ENCODE measurements at regions not wholly inside any gene's neighbourhood (a gene's known extent, or its start where the extent isn't known, plus 50 kb on each side); places are given as distances from the start of the nearest gene placed in this dataset.
A peak's percentile ranks its signal among the peaks of the same experiment; 100 is the strongest.
"Not testable (repeated sequence)": the region's sequence is repeated elsewhere in the genome, so short reads cannot be mapped to it uniquely, and the experiment has no call there.

DNA sequence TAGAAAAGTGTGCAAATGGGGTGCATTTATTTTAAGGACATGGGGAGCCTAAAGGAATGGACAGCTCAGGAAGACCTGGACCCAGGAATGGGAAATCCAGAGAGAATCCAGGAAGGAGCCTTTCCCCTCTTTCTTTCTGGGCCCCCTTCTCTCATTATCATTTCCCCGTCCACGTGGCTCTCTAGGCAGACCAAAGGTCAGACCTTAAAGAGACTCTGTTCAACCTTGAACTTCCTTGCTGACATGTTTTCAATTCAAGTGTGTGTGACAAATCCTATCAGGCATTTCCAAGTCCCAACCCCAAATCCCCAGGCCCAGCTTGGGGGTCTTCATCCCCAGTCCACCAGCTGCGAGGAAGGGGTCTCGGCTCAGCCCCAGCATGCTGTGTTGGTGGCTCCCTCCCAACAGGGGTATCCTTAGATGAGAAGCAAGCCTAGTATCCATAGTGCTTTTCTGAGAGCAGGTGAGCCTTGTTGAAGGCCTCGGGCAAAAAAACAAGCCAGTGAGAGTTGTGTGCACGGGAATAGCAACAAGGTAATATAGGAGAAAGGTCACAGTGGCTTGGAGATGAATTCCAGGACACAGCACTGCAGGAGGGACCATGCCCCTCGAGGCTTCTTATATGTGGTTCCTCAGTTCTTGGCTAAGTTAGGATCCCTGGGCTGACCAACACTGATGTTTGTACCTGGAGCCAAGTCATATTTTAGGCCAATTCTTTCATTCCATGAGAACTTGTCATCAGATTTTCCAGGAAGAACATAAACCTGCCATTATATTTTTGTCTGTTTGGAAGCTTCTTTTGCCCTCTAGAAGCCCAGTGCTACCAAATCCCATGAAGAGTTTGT lies 130.0 kb downstream of the ASB7 start:
- peaks cover 18% of the 10 kb centered on the region for H3K4me1 Mint-ChIP-seq (ENCODE audit: low read depth, unreplicated experiment)
- H3K27ac ChIP-seq (ENCODE audit: low read depth, low read length), result peak overlapping the region; percentile 15

DNA sequence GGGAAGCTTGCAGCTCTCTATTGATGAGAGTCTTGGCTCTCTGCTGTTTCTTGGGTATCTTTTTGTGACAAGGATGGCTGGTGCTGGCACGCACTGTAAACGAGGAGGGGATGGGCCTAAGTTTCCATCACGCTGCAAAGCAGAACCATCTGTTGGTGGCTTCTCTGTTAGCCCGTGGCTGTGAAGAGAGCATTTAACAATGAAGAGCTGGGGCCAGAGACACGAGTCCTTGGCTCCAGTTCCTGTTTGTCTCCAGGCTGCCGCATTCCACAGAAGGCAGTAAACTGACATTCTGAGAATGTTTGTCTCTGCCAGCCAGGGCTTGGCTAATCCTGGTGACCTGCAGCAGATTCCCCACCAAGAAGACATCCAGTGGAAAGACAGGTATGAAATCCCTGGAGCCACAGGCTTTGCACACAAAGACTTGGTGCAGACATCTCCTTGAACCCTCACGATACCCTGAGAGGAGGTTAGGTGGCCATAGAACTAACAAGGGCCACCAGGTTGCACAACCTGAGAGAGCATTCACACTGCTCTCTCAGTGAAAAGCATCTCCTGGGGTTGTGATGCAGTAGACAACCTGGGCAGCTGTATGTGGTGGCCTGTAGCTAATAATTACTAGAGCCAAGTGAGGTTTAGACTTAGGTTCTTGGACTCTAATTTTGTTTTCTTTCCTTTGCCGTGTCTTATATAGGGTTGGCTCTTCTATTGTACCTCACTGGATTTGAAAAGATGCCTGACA lies 130.9 kb downstream of the ASB7 start:
- Mint-ChIP-seq H3K27me3 (ENCODE audit: low read depth, unreplicated experiment) (peaks cover 7% of the 10 kb centered on the region), H3K36me3 (ENCODE audit: low read depth, unreplicated experiment) (no peaks in the 10 kb centered on the region), H3K27ac (ENCODE audit: unreplicated experiment) (peak overlapping the region; percentile 34), H3K4me3 (ENCODE audit: unreplicated experiment) (no peak overlapping the region), H3K9me3 (ENCODE audit: unreplicated experiment) (peaks cover 9% of the 10 kb centered on the region), H3K4me1 (ENCODE audit: low read depth, unreplicated experiment) (peaks cover 11% of the 10 kb centered on the region)
- Histone ChIP-seq H3K4me1 (ENCODE audit: insufficient read depth, low read length) (peaks cover 13% of the 10 kb centered on the region), H3K9ac (ENCODE audit: low read length) (no peak overlapping the region), H4K20me1 (ENCODE audit: insufficient read depth, low read length) (no peaks in the 10 kb centered on the region), H2AFZ (ENCODE audit: low read depth, low read length) (peak overlapping the region; percentile 13), H3K27me3 (ENCODE audit: insufficient read depth, low read length) (no peaks in the 10 kb centered on the region), H3K4me2 (ENCODE audit: low read length) (peak overlapping the region; percentile 27), H3K4me3 (ENCODE audit: insufficient read depth, low read depth, low read length) (no peak overlapping the region), H3K36me3 (ENCODE audit: insufficient read depth, low read length) (no peaks in the 10 kb centered on the region), H3K79me2 (ENCODE audit: insufficient read depth, low read length) (no peaks in the 10 kb centered on the region), H3K27ac (ENCODE audit: low read depth, low read length) (peak overlapping the region; percentile 15), H3K9me3 (ENCODE audit: insufficient read depth, low read depth, low read length) (no peaks in the 10 kb centered on the region)
- no peak for FAIRE-seq
- peak; percentile 47 for DNase-seq (ENCODE audit: low read depth)
- TF ChIP-seq EZH2 (IDR thresholded peaks at IDR 0.05; ENCODE audit: insufficient read depth, low read length), result no peak
- TF ChIP-seq, protein P1, sequence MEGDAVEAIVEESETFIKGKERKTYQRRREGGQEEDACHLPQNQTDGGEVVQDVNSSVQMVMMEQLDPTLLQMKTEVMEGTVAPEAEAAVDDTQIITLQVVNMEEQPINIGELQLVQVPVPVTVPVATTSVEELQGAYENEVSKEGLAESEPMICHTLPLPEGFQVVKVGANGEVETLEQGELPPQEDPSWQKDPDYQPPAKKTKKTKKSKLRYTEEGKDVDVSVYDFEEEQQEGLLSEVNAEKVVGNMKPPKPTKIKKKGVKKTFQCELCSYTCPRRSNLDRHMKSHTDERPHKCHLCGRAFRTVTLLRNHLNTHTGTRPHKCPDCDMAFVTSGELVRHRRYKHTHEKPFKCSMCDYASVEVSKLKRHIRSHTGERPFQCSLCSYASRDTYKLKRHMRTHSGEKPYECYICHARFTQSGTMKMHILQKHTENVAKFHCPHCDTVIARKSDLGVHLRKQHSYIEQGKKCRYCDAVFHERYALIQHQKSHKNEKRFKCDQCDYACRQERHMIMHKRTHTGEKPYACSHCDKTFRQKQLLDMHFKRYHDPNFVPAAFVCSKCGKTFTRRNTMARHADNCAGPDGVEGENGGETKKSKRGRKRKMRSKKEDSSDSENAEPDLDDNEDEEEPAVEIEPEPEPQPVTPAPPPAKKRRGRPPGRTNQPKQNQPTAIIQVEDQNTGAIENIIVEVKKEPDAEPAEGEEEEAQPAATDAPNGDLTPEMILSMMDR (IDR thresholded peaks at IDR 0.05; ENCODE audit: insufficient read depth, low read depth, low read length), result no peak

More for the DNA sequence above, 130.0 kb downstream of the ASB7 start:
- Histone ChIP-seq H3K27me3 (ENCODE audit: insufficient read depth, low read length) (no peaks in the 10 kb centered on the region), H3K4me1 (ENCODE audit: insufficient read depth, low read length) (peaks cover 13% of the 10 kb centered on the region), H3K4me3 (ENCODE audit: insufficient read depth, low read depth, low read length) (no peak overlapping the region), H3K79me2 (ENCODE audit: insufficient read depth, low read length) (no peaks in the 10 kb centered on the region), H2AFZ (ENCODE audit: low read depth, low read length) (peak overlapping the region; percentile 13), H3K4me2 (ENCODE audit: low read length) (peak overlapping the region; percentile 27), H4K20me1 (ENCODE audit: insufficient read depth, low read length) (no peaks in the 10 kb centered on the region), H3K36me3 (ENCODE audit: insufficient read depth, low read length) (no peaks in the 10 kb centered on the region), H3K9me3 (ENCODE audit: insufficient read depth, low read depth, low read length) (no peaks in the 10 kb centered on the region), H3K9ac (ENCODE audit: low read length) (no peak overlapping the region)
- no peak for TF ChIP-seq EZH2 (IDR thresholded peaks at IDR 0.05; ENCODE audit: insufficient read depth, low read length)
- TF ChIP-seq, protein P1 (IDR thresholded peaks at IDR 0.05; ENCODE audit: insufficient read depth, low read depth, low read length), result no peak
- DNase-seq (ENCODE audit: low read depth), result peak; percentile 63
- H3K27ac Mint-ChIP-seq (ENCODE audit: unreplicated experiment), result no peak overlapping the region
- no peak overlapping the region for H3K4me3 Mint-ChIP-seq (ENCODE audit: unreplicated experiment)
- H3K36me3 Mint-ChIP-seq (ENCODE audit: low read depth, unreplicated experiment), result no peaks in the 10 kb centered on the region
- peaks cover 5% of the 10 kb centered on the region for H3K27me3 Mint-ChIP-seq (ENCODE audit: low read depth, unreplicated experiment)
- H3K9me3 Mint-ChIP-seq (ENCODE audit: unreplicated experiment), result peaks cover 9% of the 10 kb centered on the region
- FAIRE-seq, result peak; percentile 64

DNA sequence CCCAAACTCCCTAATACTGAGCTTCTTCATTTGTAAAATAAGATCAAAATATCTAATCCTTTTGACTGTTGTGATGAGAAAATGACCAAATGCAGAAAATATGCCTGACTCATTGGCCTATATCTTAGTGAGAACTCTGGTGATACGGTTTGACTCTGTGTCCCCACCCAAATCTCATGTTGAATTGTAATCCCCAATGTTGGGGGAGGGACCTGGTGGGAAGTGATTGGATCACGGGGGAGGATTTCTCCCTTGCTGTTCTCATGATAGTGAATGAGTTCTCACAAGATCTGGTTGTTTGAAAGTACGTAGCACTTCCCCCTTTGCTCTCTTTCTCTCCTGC lies 131.4 kb downstream of the ASB7 start:
- H3K36me3 Mint-ChIP-seq (ENCODE audit: low read depth, unreplicated experiment); H3K79me2 ChIP-seq (ENCODE audit: insufficient read depth, low read length); H3K9me3 Mint-ChIP-seq (ENCODE audit: unreplicated experiment); H3K9ac ChIP-seq (ENCODE audit: low read length); H3K9me3 ChIP-seq (ENCODE audit: insufficient read depth, low read depth, low read length); H2AFZ ChIP-seq (ENCODE audit: low read depth, low read length); H3K27me3 Mint-ChIP-seq (ENCODE audit: low read depth, unreplicated experiment); H4K20me1 ChIP-seq (ENCODE audit: insufficient read depth, low read length); H3K4me3 Mint-ChIP-seq (ENCODE audit: unreplicated experiment); H3K36me3 ChIP-seq (ENCODE audit: insufficient read depth, low read length); H3K4me3 ChIP-seq (ENCODE audit: insufficient read depth, low read depth, low read length); H3K27me3 ChIP-seq (ENCODE audit: insufficient read depth, low read length): not testable (repeated sequence)
- Histone ChIP-seq H3K4me1 (ENCODE audit: insufficient read depth, low read length) (peaks cover 13% of the 10 kb centered on the region), H3K4me2 (ENCODE audit: low read length) (peak overlapping the region; percentile 27), H3K27ac (ENCODE audit: low read depth, low read length) (peak overlapping the region; percentile 15)
- FAIRE-seq, result peak; percentile 47
- Mint-ChIP-seq H3K4me1 (ENCODE audit: low read depth, unreplicated experiment) (peaks cover 11% of the 10 kb centered on the region), H3K27ac (ENCODE audit: unreplicated experiment) (peak overlapping the region; percentile 30)
- DNase-seq (ENCODE audit: low read depth), result peak; percentile 58
